ENCODE measurements at regions not wholly inside any gene's neighbourhood (a gene's known extent, or its start where the extent isn't known, plus 50 kb on each side); places are given as distances from the start of the nearest gene placed in this dataset.

- POLR2A ChIA-PET = no interaction called here
- H3K4me2 ChIP-seq (ENCODE audit: low read length) = no peak overlapping the region
- CTCF ChIA-PET = no interaction called here
- H3K4me1 ChIP-seq (ENCODE audit: control insufficient read depth in 1 of 2, insufficient read depth in 2 of 2, low read length in 2 of 2) = no peaks in the 10 kb centered on the region
- ATAC-seq (no peak), DNase-seq (ENCODE audit: low read depth, low spot score) (no peak)
- H3K27ac ChIP-seq (ENCODE audit: low read depth, low read length) = no peak overlapping the region
- H3K9me3 ChIP-seq (ENCODE audit: control insufficient read depth in 1 of 2, insufficient read depth in 1 of 2, low read depth in 1 of 2, low read length in 2 of 2) = peaks cover 9 to 21% of the 10 kb centered on the region in 2 experiments; a peak in 2 of 4 replicates
- H3K79me2 ChIP-seq (ENCODE audit: insufficient read depth, low read length) = no peaks in the 10 kb centered on the region
- no peaks in the 10 kb centered on the region for H3K9me2 ChIP-seq (ENCODE audit: insufficient read depth)
- no peaks in the 10 kb centered on the region for H4K20me1 ChIP-seq (ENCODE audit: insufficient read depth)
- H2AFZ ChIP-seq (ENCODE audit: low read depth, low read length, poor library complexity, severe bottlenecking) = no peak overlapping the region
- RAD21 ChIA-PET (ENCODE audit: low non-redundant PET in 1 of 2, low total read pairs in 2 of 2, uncharacterized antibody in 2 of 2, unreplicated experiment in 2 of 2) = no interaction called here
- intact Hi-C loops (cut with micrococcal nuclease) = no loop called here
- no TSS peak for BruUV-seq (replicated peaks)
- H3K36me3 ChIP-seq (ENCODE audit: control insufficient read depth in 1 of 2, insufficient read depth in 2 of 2, low read length in 2 of 2) = no peaks in the 10 kb centered on the region
- no peak overlapping the region for H3K9ac ChIP-seq (ENCODE audit: low read length)
- H3K27me3 ChIP-seq (ENCODE audit: insufficient read depth, low read length) = no peaks in the 10 kb centered on the region
- no peak overlapping the region for H3K4me3 ChIP-seq (replicated peaks in 1 of 2; ENCODE audit: low read depth in 1 of 2, low read length in 2 of 2)
- TF ChIP-seq POLR2A (IDR thresholded peaks at IDR 0.05; ENCODE audit: borderline replicate concordance, extremely low read depth, insufficient read depth, insufficient read length) (no peak), YY1 (IDR thresholded peaks at IDR 0.05; ENCODE audit: extremely low read depth, insufficient replicate concordance, low read depth, low read length) (no peak), SRF (IDR thresholded peaks at IDR 0.05; ENCODE audit: low read depth) (no peak), EZH2phosphoT487 (IDR thresholded peaks at IDR 0.05; ENCODE audit: borderline replicate concordance) (no peak), EGR1 (IDR thresholded peaks at IDR 0.05; ENCODE audit: low read depth) (no peak), CEBPB (IDR thresholded peaks at IDR 0.05; ENCODE audit: low read depth) (no peak), SP1 (IDR thresholded peaks at IDR 0.05; ENCODE audit: low read depth) (no peak), ATF3 (IDR thresholded peaks at IDR 0.05) (no peak), REST (IDR thresholded peaks at IDR 0.05; ENCODE audit: low read depth) (no peak), JUND (IDR thresholded peaks at IDR 0.05) (no peak), SIN3A (IDR thresholded peaks at IDR 0.05; ENCODE audit: low read depth) (no peak), CTCF (IDR thresholded peaks at IDR 0.05 in 2 of 3, conservative IDR thresholded peaks at IDR 0.05 in 1 of 3; ENCODE audit: borderline replicate concordance in 1 of 3, insufficient read depth in 1 of 3, low read depth in 2 of 3, low read length in 2 of 3) (no peak), ZNF274 (IDR thresholded peaks at IDR 0.05; ENCODE audit: low read depth, low read length) (no peak), FOSL1 (IDR thresholded peaks at IDR 0.05; ENCODE audit: low read depth) (no peak), CBX3 (IDR thresholded peaks at IDR 0.05; ENCODE audit: low read depth) (no peak), POLR2AphosphoS5 (IDR thresholded peaks at IDR 0.05; ENCODE audit: low read depth, low read length) (no peak), ELF1 (IDR thresholded peaks at IDR 0.05; ENCODE audit: borderline replicate concordance, low read depth) (no peak), EZH2 (IDR thresholded peaks at IDR 0.05) (no peak), TCF7L2 (IDR thresholded peaks at IDR 0.05; ENCODE audit: borderline replicate concordance, extremely low read depth, insufficient read depth, insufficient read length) (no peak), RAD21 (IDR thresholded peaks at IDR 0.05; ENCODE audit: low read depth) (no peak)
Measured at GRCh38 chr12:24099576-24099975, 150.1 kb upstream of the SOX5 start.

Data from HCT116 (cell line).